ENCODE measurements at regions not wholly inside any gene's neighbourhood (a gene's known extent, or its start where the extent isn't known, plus 50 kb on each side); places are given as distances from the start of the nearest gene placed in this dataset.

GRCh38 chr13:78286748-78287147 lies 316.6 kb downstream of the POU4F1 start:
- TF ChIP-seq EZH2 (IDR thresholded peaks at IDR 0.05; ENCODE audit: low read length, missing control alignments) (no peak), CTCF (conservative IDR thresholded peaks at IDR 0.05 in 1 of 2, IDR thresholded peaks at IDR 0.05 in 1 of 2; ENCODE audit: low read depth in 1 of 2, low read length in 2 of 2) (no peak)

Data from fibroblast of lung (primary cell).